ENCODE measurements at regions not wholly inside any gene's neighbourhood (a gene's known extent, or its start where the extent isn't known, plus 50 kb on each side); places are given as distances from the start of the nearest gene placed in this dataset.

DNA sequence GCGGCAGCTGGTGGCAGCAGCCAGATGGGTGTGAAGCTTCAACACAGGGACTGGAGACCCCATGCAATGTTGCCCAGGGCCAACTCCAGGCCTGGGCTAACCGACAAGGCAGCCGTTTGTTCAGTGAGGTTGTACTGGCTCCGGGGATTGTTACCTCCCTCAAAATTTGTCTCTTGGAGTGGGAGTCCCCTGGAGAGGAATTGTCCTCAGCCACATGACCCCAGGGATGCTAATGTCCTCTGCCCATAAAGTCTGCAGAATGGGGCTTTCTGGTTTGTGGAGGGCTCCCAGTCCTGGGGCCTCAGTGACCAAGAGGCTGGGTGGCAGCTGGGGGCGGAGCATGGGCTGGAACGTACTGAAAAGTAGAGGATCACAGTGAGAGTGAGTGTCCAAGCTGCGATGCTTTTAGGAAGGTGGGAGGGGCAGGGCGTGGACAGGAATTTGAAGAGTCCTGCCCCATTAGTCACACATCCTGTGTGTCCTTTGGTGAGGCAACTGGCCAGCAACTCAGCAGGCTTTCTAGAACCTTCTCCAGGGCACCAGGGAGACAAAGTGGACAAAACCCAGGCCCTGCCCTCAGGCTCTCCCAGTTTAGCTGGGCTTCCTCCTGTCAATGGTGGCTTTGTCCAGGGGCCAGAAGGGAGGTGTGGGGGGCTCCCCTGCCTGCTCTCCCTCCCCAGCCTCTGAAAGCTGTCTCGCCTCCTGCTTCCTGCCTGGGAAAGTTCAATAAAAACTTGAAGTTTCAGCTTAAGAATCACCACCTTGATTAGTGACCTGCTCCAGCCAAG is 114.0 kb downstream of the NSG2 start:
- TF ChIP-seq, protein P1, sequence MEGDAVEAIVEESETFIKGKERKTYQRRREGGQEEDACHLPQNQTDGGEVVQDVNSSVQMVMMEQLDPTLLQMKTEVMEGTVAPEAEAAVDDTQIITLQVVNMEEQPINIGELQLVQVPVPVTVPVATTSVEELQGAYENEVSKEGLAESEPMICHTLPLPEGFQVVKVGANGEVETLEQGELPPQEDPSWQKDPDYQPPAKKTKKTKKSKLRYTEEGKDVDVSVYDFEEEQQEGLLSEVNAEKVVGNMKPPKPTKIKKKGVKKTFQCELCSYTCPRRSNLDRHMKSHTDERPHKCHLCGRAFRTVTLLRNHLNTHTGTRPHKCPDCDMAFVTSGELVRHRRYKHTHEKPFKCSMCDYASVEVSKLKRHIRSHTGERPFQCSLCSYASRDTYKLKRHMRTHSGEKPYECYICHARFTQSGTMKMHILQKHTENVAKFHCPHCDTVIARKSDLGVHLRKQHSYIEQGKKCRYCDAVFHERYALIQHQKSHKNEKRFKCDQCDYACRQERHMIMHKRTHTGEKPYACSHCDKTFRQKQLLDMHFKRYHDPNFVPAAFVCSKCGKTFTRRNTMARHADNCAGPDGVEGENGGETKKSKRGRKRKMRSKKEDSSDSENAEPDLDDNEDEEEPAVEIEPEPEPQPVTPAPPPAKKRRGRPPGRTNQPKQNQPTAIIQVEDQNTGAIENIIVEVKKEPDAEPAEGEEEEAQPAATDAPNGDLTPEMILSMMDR (IDR thresholded peaks at IDR 0.05): no peak
- Histone ChIP-seq H3K36me3 (no peaks in the 10 kb centered on the region), H3K4me1 (ENCODE audit: control insufficient read depth in 1 of 2, low read depth in 2 of 2) (no peaks in the 10 kb centered on the region), H3K9me3 (no peaks in the 10 kb centered on the region), H3K4me3 (no peak overlapping the region), H3K27ac (no peak overlapping the region), H3K27me3 (replicated peaks; ENCODE audit: insufficient read depth) (no peaks in the 10 kb centered on the region)
- DNase-seq (ENCODE audit: low spot score): no peak
- ATAC-seq (ENCODE audit: insufficient number of reproducible peaks, low FRiP score, low read depth): no peak

GRCh38 chr5:174165406-174165805 is 119.9 kb downstream of the NSG2 start:
- no peaks in the 10 kb centered on the region for H3K4me1 ChIP-seq (ENCODE audit: control insufficient read depth in 1 of 2, low read depth in 2 of 2)
- H3K27ac ChIP-seq: no peak overlapping the region
- DNase-seq (ENCODE audit: low spot score) (no peak), ATAC-seq (ENCODE audit: insufficient number of reproducible peaks, low FRiP score, low read depth) (no peak)
- no peak overlapping the region for H3K4me3 ChIP-seq
- no peaks in the 10 kb centered on the region for H3K27me3 ChIP-seq (replicated peaks; ENCODE audit: insufficient read depth)
- no peaks in the 10 kb centered on the region for H3K36me3 ChIP-seq
- H3K9me3 ChIP-seq: no peaks in the 10 kb centered on the region
- TF ChIP-seq, protein P1 (IDR thresholded peaks at IDR 0.05): no peak

DNA sequence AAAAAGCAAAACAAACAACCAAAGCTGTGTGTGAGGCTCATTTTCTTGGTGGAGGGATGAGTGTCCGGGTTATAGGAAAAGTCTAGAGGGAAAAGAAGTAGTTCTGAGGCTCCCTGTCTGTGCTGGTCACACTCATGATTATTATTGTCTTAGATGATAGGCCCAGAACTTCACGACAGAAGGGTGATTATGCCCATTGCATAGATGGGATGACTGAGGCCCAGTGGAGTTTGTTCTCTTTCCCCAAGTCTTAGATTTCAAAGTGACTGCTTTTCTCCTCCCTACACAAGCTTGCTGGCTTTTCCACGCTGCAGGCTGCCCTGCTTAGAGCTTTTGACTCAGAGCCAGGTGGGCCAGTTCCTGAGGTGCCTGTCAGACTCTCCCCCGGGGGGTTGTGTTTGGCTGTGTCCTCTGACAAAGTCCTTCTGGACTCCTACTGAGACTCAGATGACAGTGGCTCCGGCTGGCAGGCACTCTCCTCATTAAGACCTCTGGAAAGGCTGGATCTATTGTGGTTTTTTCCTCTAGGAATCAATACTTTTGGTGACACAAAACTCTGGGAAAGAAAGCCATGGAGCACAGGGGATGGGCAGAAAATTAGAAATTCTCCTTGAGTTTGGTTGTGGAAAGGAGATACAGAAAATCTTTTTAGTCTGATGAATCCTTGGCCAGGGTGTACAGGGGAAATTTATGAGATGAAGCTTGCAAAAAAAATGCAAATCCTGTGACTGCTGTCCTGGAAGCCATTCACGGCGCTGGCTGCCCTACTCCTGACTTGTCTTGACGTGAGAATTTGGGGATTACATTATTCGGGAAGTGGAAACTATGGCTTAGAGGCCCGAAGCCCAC is 120.9 kb downstream of the NSG2 start:
- Histone ChIP-seq H3K9me3 (no peaks in the 10 kb centered on the region), H3K27me3 (replicated peaks; ENCODE audit: insufficient read depth) (no peaks in the 10 kb centered on the region), H3K4me1 (ENCODE audit: control insufficient read depth in 1 of 2, low read depth in 2 of 2) (no peaks in the 10 kb centered on the region), H3K27ac (no peak overlapping the region), H3K4me3 (no peak overlapping the region), H3K36me3 (no peaks in the 10 kb centered on the region)
- TF ChIP-seq, protein P1 (IDR thresholded peaks at IDR 0.05): no peak
- DNase-seq (ENCODE audit: low spot score) (no peak), ATAC-seq (ENCODE audit: insufficient number of reproducible peaks, low FRiP score, low read depth) (no peak)

DNA sequence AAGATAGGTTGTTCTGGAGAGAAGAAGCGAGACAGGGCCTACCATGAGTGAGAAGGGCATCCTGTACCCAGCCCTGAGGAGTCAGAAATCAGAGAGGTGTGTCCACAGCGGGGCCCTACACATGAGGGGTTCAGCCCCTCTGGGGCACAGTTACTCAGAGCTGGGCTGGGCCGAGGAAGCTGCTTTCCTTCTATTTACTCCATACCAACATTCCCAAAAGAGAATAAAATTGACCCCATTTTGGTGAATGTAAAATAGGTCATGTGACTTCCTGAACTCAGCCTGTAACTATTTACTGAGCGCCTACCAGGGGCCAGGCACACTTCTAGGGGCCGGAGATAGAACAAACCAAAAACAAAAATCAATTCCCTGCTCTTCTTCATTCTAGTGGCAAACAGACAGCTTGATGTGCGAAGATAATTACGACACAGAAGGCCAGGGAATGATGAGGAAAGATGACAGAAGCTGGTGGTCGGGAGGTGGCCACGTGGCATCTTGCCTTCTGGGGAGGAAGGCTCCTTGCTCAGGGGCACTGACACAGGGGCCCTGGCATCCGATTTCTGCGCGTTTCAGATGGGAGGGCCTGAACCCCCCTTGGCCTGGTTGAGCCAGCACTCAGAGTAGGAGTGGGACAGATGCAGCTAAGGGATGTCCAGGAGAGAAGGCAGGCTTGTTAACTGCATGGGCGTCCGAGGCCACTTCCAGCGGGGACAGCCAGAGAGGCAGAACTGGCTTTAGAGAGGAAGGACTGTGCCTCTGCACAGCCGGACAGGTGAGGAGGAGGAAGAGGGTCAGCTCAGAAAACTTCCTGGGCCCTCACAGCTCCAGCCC is 121.8 kb downstream of the NSG2 start:
- TF ChIP-seq, protein P1 (IDR thresholded peaks at IDR 0.05): no peak
- Histone ChIP-seq H3K27ac (no peak overlapping the region), H3K27me3 (replicated peaks; ENCODE audit: insufficient read depth) (no peaks in the 10 kb centered on the region), H3K36me3 (no peaks in the 10 kb centered on the region), H3K4me1 (ENCODE audit: control insufficient read depth in 1 of 2, low read depth in 2 of 2) (no peaks in the 10 kb centered on the region), H3K4me3 (no peak overlapping the region), H3K9me3 (no peaks in the 10 kb centered on the region)
- no peak for DNase-seq (ENCODE audit: low spot score)
- ATAC-seq (ENCODE audit: insufficient number of reproducible peaks, low FRiP score, low read depth): no peak

DNA sequence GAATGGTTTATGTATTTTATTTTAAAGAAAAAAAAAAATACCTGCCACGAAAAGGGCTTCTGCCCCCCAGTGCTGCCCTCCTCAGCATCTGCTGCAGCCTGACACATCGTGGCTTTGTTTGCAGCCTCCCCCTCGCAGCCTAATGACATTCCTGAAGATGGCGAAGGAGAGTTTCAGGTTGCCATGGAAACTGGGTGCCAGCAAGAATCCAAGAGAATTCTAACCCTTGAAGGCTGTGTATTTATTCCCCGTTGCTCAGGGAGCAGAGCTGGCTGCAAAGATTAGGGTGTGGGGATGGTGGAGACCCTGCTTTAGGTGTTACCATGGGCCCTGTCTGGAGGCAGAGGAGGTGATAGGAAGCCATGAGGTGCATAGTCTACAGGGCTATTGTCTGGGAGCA is 126.6 kb downstream of the NSG2 start:
- H3K27ac ChIP-seq: no peak overlapping the region
- H3K4me1 ChIP-seq (ENCODE audit: control insufficient read depth in 1 of 2, low read depth in 2 of 2): no peaks in the 10 kb centered on the region
- no peaks in the 10 kb centered on the region for H3K9me3 ChIP-seq
- DNase-seq (ENCODE audit: low spot score): no peak
- H3K36me3 ChIP-seq: no peaks in the 10 kb centered on the region
- H3K27me3 ChIP-seq (replicated peaks; ENCODE audit: insufficient read depth): no peaks in the 10 kb centered on the region
- ATAC-seq (ENCODE audit: insufficient number of reproducible peaks, low FRiP score, low read depth): no peak
- TF ChIP-seq, protein P1 (IDR thresholded peaks at IDR 0.05): no peak
- no peak overlapping the region for H3K4me3 ChIP-seq

All from thoracic aorta (tissue), 2 donors.